Memory B cell (primary cell): ENCODE measurements at regions not wholly inside any gene's neighbourhood (a gene's known extent, or its start where the extent isn't known, plus 50 kb on each side); places are given as distances from the start of the nearest gene placed in this dataset.
A peak's percentile ranks its signal among the peaks of the same experiment; 100 is the strongest.
"Not testable (repeated sequence)": the region's sequence is repeated elsewhere in the genome, so short reads cannot be mapped to it uniquely, and the experiment has no call there.

Experiments
- ATAC-seq: fragments of 150-1000 bp; cut with Tn5 transposase; 2 replicates; pipeline ENCODE4 v1.10.0; 2021; ENCODE audit warnings: low read depth, mild to moderate bottlenecking, moderate library complexity
- DNase-seq, 2 donors: peaks; one replicate each; pipeline ENCODE4 v3.0.0; 2022; ENCODE audit warnings: low spot score in 2 of 2
- H3K27ac Mint-ChIP-seq: one replicate; pipeline ENCODE4 v1.8.0; 2022; ENCODE audit warnings: mild to moderate bottlenecking, moderate library complexity, mixed read lengths
- H3K27me3 Mint-ChIP-seq: one replicate; pipeline ENCODE4 v1.8.0; 2022; ENCODE audit warnings: mixed read lengths
- H3K36me3 Mint-ChIP-seq: one replicate; pipeline ENCODE4 v1.8.0; 2022; ENCODE audit warnings: mild to moderate bottlenecking, mixed read lengths
- H3K4me1 Mint-ChIP-seq: one replicate; pipeline ENCODE4 v1.8.0; 2022; ENCODE audit warnings: mixed read lengths
- H3K4me3 Mint-ChIP-seq: one replicate; pipeline ENCODE4 v1.8.0; 2022; ENCODE audit warnings: mild to moderate bottlenecking, moderate library complexity, mixed read lengths
- H3K9me3 Mint-ChIP-seq: one replicate; pipeline ENCODE4 v1.8.0; 2022; ENCODE audit warnings: mixed read lengths

DNA sequence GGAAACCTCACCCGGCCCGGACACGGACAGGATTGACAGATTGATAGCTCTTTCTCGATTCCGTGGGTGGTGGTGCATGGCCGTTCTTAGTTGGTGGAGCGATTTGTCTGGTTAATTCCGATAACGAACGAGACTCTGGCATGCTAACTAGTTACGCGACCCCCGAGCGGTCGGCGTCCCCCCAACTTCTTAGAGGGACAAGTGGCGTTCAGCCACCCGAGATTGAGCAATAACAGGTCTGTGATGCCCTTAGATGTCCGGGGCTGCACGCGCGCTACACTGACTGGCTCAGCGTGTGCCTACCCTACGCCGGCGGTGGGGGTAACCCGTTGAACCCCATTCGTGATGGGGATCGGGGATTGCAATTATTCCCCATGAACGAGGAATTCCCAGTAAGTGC, 2266.3 kb upstream of the TPTE start:
- DNase-seq: peak; percentile 11 to 16
- H3K4me3 Mint-ChIP-seq, H3K27ac Mint-ChIP-seq, ATAC-seq, H3K9me3 Mint-ChIP-seq, H3K27me3 Mint-ChIP-seq, H3K4me1 Mint-ChIP-seq, H3K36me3 Mint-ChIP-seq: not testable (repeated sequence)

DNA sequence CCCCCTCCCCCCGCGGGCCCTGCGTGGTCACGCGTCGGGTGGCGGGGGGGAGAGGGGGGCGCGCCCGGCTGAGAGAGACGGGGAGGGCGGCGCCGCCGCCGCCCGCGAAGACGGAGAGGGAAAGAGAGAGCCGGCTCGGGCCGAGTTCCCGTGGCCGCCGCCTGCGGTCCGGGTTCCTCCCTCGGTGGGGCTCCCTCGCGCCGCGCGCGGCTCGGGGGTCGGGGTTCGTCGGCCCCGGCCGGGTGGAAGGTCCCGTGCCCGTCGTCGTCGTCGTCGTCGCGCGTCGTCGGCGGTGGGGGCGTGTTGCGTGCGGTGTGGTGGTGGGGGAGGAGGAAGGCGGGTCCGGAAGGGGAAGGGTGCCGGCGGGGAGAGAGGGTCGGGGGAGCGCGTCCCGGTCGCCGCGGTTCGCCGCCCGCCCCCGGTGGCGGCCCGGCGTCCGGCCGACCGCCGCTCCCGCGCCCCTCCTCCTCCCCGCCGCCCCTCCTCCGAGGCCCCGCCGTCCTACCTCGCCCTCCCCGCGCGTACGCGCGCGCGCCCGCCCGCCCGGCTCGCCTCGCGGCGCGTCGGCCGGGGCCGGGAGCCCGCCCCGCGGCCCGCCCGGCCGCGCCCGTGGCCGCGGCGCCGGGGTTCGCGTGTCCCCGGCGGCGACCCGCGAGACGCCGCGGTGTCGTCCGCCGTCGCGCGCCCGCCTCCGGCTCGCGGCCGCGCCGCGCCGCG, 2264.1 kb upstream of the TPTE start:
- ATAC-seq, H3K27ac Mint-ChIP-seq, H3K4me1 Mint-ChIP-seq, H3K36me3 Mint-ChIP-seq, H3K9me3 Mint-ChIP-seq, H3K27me3 Mint-ChIP-seq, H3K4me3 Mint-ChIP-seq: not testable (repeated sequence)
- DNase-seq: peak; percentile 4 to 11

DNA sequence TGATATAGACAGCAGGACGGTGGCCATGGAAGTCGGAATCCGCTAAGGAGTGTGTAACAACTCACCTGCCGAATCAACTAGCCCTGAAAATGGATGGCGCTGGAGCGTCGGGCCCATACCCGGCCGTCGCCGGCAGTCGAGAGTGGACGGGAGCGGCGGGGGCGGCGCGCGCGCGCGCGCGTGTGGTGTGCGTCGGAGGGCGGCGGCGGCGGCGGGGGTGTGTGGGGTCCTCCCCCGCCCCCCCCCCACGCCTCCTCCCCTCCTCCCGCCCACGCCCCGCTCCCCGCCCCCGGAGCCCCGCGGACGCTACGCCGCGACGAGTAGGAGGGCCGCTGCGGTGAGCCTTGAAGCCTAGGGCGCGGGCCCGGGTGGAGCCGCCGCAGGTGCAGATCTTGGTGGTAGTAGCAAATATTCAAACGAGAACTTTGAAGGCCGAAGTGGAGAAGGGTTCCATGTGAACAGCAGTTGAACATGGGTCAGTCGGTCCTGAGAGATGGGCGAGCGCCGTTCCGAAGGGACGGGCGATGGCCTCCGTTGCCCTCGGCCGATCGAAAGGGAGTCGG, 2261.2 kb upstream of the TPTE start:
- H3K4me1 Mint-ChIP-seq, H3K27me3 Mint-ChIP-seq, H3K27ac Mint-ChIP-seq, H3K36me3 Mint-ChIP-seq, DNase-seq, ATAC-seq, H3K9me3 Mint-ChIP-seq, H3K4me3 Mint-ChIP-seq: not testable (repeated sequence)
